C4-2B (cell line): ENCODE measurements at regions not wholly inside any gene's neighbourhood (a gene's known extent, or its start where the extent isn't known, plus 50 kb on each side); places are given as distances from the start of the nearest gene placed in this dataset.
"Not testable (repeated sequence)": the region's sequence is repeated elsewhere in the genome, so short reads cannot be mapped to it uniquely, and the experiment has no call there.

Experiments
- H3K27ac ChIP-seq: fragments of 450-650 bp; 2 replicates; pipeline ENCODE4 v1.5.1; 2017
- CTCF ChIP-seq: fragments of 450-650 bp; conservative IDR thresholded peaks from 2 replicates; pipeline ENCODE4 v1.5.1; 2017; ENCODE audit warnings: mild to moderate bottlenecking
- ZFX ChIP-seq: fragments of 450-650 bp; IDR thresholded peaks from 2 replicates; pipeline ENCODE4 v1.6.1; 2017

GRCh38 chr13:58488251-58488650, 856.7 kb downstream of the PCDH17 start:
- no peak overlapping the region for H3K27ac ChIP-seq
- TF ChIP-seq ZFX (no peak), CTCF (no peak)

- TF ChIP-seq ZFX = no peak
- TF ChIP-seq CTCF = no peak
- H3K27ac ChIP-seq = no peak overlapping the region
These were observed 864.1 kb downstream of the PCDH17 start for GRCh38 chr13:58495668-58496067.

GRCh38 chr13:58500938-58501337, 869.4 kb downstream of the PCDH17 start:
- H3K27ac ChIP-seq = no peak overlapping the region
- TF ChIP-seq ZFX = no peak

GRCh38 chr13:58504202-58504700, 872.7 kb downstream of the PCDH17 start:
- H3K27ac ChIP-seq = not testable (repeated sequence)

- H3K27ac ChIP-seq = not testable (repeated sequence)
These were observed 873.8 kb downstream of the PCDH17 start for GRCh38 chr13:58505262-58505920.

- TF ChIP-seq ZFX = no peak
- TF ChIP-seq CTCF = no peak
- no peak overlapping the region for H3K27ac ChIP-seq
These were observed 896.8 kb downstream of the PCDH17 start for GRCh38 chr13:58528351-58528750.

GRCh38 chr13:58531614-58532013, 900.1 kb downstream of the PCDH17 start:
- no peak for TF ChIP-seq CTCF
- H3K27ac ChIP-seq = no peak overlapping the region

- no peak overlapping the region for H3K27ac ChIP-seq
- TF ChIP-seq CTCF (no peak), ZFX (no peak)
These were observed 911.0 kb downstream of the PCDH17 start for GRCh38 chr13:58542530-58542929.

GRCh38 chr13:58547419-58547818, 915.9 kb downstream of the PCDH17 start:
- H3K27ac ChIP-seq = no peak overlapping the region
- TF ChIP-seq ZFX (no peak), CTCF (no peak)
